ENCODE measurements at regions not wholly inside any gene's neighbourhood (a gene's known extent, or its start where the extent isn't known, plus 50 kb on each side); places are given as distances from the start of the nearest gene placed in this dataset.
A peak's percentile ranks its signal among the peaks of the same experiment; 100 is the strongest.

DNA sequence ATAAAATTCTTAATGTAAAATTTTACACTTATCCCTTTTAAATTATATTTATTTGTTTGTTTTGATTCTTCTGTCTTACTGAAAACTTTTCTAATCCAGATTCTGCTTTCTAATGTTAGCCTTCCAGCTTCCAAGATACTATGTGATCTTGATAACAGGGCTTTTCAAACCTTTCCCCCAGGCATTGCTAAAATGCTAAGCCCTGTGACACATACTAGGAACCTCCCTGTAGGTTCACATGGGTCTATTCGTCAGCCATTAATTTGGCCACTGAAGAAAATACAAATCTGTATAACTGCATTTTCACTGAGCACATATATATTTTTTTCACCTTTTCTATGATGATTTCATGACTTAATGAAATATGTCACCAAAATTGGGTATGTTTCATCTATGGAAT is 92.8 kb upstream of the MAP4K3 start:
- DNase-seq: no peak
- intact Hi-C loops (cut with micrococcal nuclease): no loop called here
- ATAC-seq: no peak

DNA sequence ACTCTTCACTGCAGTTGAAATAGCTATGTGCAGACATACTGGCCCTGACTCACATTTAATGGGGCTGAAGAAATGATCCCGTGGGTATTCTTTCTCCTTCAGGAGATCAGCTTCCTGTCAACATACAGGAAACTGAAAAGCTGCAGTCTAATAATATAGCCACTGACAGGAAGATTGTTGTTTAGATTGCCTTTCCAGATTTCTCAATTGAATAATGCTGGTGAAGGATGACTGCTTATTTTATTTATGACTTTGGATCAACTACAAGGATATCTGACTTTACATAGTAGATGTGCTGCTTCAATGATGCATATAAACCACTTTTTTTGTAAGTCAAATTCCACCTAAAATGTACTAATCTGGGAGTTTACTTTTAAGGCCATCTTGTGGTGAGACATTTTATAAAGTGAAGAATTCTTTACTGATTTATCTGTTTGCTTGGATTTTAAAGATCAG is 93.4 kb upstream of the MAP4K3 start:
- DNase-seq: no peak
- intact Hi-C loops (cut with micrococcal nuclease): no loop called here
- peak; percentile 28 for ATAC-seq

DNA sequence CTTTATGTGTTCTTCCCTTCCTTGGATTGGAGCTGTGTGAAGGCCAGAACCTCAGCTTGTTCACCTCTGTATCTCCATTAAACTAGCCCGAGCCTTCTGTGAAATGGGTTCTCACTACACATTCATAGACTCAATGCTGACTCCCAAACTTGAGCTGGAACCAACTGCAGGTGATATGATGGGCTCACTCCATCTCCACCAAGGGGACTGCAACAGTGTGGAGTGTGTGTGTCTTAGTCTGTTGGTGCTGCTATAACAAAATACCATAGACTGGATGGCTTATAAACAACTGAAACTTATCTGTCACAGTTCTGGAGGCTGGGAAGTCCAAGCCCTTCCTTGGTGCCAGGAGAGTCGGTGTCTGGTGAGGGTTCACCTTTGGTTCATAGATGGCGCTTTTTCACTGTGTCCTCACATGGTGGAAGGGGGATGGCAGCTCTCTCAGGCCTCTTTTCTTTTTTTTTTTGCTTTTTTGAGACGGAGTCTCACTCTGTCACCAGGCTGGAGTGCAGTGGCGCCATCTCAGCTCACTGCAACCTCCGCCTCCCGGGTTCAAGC is 94.2 kb upstream of the MAP4K3 start:
- intact Hi-C loops (cut with micrococcal nuclease): no loop called here
- ATAC-seq (no peak), DNase-seq (no peak)

DNA sequence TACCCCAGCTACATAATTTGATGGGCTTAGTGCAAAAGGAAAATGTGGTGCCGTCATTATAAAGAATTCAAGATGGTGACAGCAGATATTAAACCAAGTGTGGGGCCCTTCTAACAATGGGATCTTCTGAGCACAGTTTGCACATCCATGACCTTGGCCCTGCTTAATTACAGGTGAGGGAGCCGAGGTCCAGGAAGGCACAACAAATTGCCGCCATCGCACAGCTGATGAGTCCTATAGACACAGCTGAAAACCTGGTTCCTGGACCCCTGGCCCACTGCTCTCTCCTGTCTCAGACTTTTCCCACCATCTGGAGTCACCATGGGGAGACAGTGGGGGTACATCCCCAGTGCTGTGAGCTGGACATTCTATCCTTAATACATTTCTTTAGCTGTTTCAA is 95.8 kb upstream of the MAP4K3 start:
- DNase-seq (no peak), ATAC-seq (no peak)
- intact Hi-C loops (cut with micrococcal nuclease): no loop called here

DNA sequence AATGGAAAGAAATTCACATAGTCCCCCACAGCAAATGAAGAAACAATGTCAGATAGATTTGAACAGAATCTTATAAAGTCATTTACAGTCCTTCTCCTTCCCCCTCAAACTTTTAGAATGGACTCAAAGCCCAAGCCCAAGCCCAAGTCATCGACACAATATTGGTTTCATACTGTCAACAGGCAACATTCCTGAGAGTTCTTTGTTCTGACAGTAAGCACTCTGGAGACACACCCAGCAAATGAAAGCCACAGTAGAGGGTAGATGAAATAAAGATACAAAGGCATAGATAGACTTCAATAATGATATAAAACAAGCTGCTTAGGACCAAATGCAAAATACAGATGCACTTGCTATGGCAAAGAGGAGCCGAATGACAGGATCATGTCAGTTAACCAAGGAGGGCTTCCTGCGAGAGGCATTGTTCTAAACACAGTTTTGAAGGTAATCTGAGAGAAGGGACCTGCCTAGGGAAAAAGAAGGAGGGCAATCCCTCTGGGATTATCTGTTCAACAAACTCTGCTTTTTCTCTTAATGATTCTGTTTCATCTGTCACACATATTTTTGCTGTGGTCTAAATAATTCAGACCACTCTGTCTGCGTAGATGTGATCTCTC is 97.1 kb upstream of the MAP4K3 start:
- ATAC-seq: no peak
- DNase-seq: no peak
- intact Hi-C loops (cut with micrococcal nuclease): no loop called here

DNA sequence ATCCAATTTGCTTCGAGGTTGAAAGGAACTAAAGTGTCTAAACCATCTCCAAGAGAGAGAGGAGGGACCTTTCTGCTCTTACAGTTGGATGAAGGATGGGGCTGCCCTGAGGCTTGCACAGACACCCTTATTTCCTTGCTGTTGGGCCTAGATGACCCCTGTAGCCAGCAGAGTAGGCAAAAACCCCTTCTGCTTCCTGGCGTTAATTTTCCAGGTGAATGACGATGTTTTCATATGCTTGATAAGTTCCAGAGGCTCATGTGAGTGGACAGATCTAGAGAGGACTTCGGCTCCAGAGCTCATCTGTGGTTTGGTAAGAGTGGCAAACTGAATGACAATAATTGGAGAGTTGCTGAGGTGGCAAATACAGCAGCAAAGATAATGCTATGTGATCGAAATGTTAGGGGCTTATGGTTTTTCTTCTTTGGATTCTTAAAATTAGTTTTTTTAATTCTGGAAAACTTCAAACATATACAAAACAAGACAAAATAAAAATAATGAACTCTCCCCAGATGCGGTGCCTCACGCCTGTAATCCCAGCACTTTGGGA is 98.6 kb upstream of the MAP4K3 start:
- intact Hi-C loops (cut with micrococcal nuclease): no loop called here
- DNase-seq (no peak), ATAC-seq (no peak)

DNA sequence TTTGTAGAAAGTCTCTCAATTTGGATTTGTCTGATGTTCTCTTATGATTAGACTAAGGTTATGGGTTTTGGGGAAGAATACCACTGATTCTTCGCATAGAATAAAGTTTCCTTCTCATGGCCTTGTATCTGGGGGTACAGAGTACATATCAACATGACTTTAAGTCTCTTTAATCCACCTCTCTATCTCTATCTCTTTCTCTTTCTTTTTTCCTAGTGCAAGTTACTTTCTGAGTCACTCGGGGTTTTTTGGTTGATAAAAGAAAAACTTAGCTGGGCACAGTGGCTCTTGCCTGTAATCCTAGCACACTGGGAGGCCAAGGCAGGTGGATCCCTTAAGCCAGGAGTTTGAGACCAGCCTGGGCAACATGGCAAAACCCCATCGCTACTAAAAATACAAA is 100.1 kb upstream of the MAP4K3 start:
- intact Hi-C loops (cut with micrococcal nuclease): no loop called here
- no peak for ATAC-seq
- DNase-seq: no peak

DNA sequence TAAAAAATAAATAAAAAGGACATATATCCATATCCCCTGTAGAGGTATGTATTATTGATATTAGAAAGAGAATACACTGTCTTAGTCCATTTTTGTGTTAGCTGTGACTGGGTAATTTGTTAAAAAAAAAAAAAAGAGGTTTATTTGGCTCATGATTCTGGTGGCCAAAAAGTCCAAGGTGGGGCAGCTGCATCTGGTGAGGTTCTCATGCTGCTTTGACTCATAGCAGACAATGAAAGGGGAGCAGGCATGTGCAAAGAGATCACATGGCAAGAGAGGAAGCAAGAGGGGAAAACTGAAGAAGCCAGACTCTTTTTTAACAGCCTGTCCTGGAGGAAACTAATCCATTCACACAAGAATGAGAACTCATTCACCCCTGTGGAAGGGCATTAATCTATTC is 101.6 kb upstream of the MAP4K3 start:
- ATAC-seq (no peak), DNase-seq (no peak)
- intact Hi-C loops (cut with micrococcal nuclease): no loop called here

DNA sequence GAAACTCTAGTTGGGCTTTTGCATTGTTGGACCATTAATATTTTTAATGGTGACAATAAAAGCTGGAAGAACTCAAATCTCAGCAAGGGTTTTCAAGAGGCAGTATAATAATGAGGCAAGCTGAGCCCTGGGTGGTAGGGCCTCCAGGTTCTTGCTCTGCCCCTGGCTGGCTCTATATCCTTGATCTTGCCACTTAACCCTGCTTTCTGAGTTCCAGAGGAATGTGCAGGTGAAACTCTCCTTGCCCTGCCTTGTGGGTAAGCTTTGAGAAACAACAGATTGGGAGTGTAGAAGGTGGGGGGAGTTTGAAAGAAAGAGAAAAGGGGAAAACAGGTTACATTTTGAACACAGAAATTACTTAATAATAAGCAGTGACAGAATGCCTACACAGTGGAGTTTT is 103.3 kb upstream of the MAP4K3 start:
- ATAC-seq (peak; percentile 22), DNase-seq (no peak)
- intact Hi-C loops (cut with micrococcal nuclease): no loop called here

DNA sequence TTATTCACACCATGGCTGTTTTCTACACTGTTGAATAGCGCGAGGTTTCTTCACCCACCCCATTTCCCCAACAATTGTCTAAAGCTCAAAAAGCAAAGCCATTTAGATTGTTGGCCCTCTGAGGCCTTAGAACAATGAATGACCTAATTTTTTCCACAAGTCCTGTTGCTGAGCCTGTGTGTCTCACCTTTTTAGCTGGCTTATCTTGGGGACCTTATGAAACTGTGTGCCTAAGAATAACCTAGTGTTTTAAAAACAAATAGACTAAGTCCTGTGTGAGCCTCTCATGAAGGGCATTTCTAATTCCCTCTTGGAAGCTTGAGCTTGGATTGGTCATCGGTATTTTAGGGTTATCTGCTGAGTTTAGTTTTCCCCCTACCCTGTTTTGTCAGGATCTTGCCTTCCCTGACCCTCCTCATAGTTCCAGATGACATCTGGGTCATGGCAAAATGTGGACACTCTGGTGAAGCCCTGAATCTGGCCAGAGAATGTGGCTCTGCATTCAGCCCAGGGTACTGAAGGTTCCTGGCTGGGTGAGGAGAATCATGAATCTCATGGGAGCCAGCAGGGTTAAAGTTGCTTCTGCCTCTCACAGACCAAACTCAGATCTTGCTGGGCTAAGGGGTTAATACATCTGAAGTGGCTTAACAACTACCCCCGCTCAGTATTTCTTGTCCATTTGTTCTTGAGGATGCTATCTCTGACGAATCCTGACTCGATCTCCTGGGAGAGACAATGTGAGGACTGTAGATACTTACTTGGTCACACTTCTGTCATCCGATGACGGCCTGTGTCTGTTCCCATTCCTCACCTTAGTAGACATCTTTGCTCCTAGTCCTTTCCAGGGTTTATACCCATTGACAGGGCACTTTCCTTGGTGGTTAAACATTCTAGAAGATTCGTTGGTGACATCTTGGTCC is 104.2 kb upstream of the MAP4K3 start:
- DNase-seq (no peak), ATAC-seq (peak; percentile 97)
- intact Hi-C loops (cut with micrococcal nuclease): no loop called here

DNA sequence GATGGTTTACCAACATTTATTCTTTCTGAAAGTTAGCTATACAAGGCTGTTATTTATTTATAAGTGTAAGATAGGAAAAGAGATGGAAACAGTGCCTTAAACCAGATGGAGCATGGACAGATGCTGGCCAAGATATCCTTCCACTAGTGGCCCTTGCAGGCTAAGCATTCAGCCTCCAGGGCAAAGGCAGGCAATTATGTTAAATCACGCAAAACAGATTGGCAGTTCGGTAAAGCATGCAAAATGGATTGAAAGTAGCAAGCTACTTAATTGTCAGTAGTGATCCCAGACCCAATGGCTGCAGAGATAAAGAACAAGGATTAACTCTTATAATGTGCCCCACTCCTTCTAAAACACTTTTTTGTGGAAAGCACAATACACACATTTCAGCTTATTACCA is 105.4 kb upstream of the MAP4K3 start:
- intact Hi-C loops (cut with micrococcal nuclease): no loop called here
- DNase-seq (no peak), ATAC-seq (no peak)

DNA sequence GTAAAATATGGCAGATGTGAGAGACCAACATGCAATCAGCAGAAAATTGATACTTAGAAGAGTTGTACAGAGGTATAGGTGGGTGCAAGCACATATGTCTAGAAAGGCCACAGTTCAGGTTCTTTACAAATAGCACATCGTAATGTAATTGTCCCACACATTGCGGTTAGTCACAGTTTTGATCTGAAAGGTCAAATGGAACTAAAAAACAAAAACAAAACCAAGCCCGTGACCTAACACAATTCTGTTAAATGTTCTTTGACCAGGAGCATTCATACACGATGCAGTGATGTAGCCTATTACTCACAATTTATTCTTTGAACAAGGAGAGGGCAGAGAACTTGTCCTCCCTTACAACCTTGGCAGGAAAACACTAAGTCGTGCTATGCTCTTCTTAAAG is 108.9 kb upstream of the MAP4K3 start:
- DNase-seq (no peak), ATAC-seq (no peak)
- intact Hi-C loops (cut with micrococcal nuclease): no loop called here

DNA sequence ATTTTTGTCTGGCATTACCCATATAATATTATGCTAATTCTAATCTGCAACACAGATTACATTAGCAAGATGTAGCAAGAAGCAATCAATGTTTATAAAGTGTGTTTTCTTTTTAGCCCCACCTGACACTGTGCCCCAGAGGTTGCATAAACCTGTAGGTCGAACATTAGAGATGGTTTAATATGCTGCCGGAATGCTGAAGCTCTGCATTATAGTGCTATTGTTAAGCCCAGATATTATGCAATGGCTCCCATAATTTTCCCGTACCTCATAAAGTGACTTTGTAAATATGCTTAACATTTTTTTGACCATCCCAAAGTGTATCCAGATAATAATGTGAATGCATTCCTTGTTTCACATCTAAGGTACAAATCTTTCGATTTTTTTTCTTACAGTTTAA is 109.3 kb upstream of the MAP4K3 start:
- no peak for ATAC-seq
- DNase-seq: no peak
- intact Hi-C loops (cut with micrococcal nuclease): no loop called here

DNA sequence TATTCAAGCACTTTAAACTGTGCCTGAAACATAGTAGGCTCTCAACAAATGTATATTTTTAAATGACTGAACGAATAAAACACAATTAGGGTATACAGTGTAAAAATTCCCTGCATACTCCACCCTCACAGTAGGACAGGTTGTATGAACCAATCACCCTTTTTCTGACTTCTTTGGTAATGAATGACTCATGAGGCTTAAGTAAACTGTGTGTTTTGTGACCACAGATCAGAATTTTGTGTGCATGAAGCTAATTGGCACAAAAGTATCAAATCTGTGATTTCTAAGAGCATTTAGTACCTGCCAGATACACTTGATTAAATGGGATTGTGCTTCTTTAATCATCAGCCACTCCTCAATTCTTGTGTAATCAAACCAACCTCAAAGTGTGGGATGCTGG is 109.9 kb upstream of the MAP4K3 start:
- intact Hi-C loops (cut with micrococcal nuclease): no loop called here
- ATAC-seq: no peak
- no peak for DNase-seq

DNA sequence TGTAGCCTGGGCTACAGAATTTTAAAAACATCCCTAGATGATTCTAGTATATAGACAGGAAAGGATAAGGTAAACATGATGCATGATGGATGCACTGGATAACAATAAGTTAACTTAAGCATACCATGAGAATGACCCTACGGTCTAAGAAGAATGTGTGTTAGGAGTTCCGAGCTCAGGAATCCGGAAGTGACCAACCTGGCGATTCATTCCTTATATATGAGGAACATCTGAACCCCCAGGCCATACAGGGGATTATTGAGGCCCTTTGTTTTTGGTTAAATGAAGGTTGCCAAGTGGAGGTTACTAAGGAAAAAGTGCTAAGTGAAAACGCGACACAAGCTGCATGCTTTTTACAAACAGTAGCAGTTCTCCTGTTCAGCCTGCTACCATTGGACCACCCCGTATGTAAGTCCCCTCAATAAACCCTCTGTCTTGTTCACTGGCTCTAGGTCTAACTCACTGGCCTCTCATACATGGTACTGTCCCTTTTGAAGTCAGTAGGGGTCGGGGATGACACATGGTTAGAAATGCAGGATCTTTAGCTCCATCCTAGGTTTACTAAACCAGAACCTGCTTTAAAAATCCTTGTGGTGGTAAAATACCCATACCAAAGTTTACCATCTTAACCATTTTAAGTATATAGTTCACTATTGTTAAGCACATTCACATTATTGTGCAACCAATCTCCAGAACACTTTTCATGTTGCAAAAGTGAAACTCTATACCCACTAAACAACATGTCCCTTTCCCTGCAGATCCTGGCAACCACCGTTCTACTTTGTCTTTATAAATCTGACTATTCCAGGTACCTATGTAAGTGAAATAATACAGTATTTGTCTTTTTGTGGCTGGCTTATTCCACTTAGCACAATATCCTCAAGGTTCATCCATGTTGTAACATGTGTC is 111.0 kb upstream of the MAP4K3 start:
- intact Hi-C loops (cut with micrococcal nuclease): no loop called here
- no peak for DNase-seq
- ATAC-seq: no peak

DNA sequence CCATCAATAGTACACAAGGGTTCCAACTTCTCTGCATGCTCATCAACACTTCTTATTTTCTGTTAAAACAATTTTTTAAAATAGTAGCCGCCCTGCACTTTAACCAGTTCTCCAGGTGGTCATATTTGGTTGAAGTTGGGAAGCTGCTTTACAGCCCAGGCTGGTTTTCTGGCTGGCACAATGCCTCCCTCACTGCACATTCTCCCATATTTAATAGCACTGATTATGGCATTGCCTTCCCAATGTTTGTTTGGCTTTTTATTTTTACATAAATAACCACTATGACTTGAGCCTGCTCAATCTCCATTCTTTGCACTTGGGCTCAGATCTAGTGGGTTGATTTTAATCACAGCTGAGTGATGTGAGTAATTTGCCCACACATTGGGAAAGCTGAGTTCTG is 111.9 kb upstream of the MAP4K3 start:
- no peak for DNase-seq
- no peak for ATAC-seq
- intact Hi-C loops (cut with micrococcal nuclease): no loop called here

DNA sequence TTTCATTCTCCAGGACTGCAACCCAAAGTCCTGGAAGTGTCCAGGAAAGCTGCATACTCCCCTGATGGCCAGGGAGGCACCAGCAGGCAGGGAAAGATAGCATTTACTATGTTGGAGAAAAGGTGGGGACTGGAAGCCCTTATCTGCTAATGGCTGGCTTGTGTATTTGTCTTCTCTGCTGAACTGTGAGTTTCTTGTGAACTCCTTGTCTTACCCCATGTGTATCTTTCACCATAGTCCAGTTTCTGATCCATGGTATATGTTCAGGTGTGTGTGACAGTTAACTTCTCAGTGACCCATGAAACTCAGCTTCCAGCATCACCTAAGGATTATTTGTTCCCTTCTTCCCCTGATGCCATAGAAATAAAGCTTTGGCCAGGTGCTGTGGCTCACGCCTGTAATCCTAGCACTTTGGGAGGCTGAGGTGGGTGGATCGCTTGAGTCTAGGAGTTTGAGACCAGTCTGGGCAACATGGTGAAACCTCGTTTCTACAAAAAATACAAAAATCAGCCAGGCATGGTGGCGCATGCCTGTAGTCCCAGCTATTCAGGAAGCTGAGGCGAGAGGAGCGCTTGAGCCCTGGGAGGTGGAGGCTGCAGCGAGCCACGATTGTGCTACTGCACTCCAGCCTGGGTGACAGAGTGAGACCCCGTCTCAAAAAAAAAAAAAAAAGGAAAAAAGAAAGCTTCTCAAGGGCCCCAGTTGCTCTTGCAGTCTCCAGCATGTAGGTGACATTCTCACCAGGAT is 112.8 kb upstream of the MAP4K3 start:
- ATAC-seq: no peak
- intact Hi-C loops (cut with micrococcal nuclease): no loop called here
- DNase-seq: no peak

DNA sequence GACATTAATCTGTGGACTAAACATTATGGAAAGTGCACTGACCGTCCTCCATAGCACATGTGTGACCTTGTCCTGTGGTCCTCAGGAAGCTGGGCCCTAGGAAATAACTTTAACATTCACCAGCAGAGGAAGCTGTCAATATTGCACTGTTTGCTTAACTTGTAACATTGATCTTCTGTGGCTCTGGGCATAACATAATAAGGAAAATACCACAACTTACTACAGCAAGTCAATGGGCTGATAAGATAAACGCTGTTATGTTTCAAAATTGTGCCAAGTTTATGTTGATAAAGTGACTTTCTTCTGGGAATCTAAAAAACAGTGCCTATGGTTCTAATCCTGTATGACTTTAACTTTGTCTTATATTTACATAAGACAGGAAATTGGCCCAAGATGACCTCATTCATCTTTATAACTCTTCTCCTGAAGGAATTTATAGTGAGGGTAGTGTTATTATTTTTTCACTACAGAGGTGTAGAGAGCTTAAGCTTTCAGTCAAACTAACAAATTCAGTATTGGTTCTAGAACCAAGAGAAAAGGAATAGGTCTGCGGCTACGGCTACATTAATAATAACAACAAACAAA is 113.7 kb upstream of the MAP4K3 start:
- intact Hi-C loops (cut with micrococcal nuclease): no loop called here
- ATAC-seq: peak; percentile 38
- no peak for DNase-seq
